Lower leg skin (tissue), 3 donors: ENCODE measurements at regions not wholly inside any gene's neighbourhood (a gene's known extent, or its start where the extent isn't known, plus 50 kb on each side); places are given as distances from the start of the nearest gene placed in this dataset.

ENCODE experiments used
- POLR2A ChIP-seq, 2 donors: fragments of 450-650 bp; IDR thresholded peaks; one replicate each; pipeline ENCODE4 v1.6.1; 2016 to 2017; ENCODE audit warnings: antibody characterized with exemption in 2 of 2, mild to moderate bottlenecking in 1 of 2, moderate library complexity in 1 of 2
- TF ChIP-seq, protein P1 (sequence below), 3 donors: fragments of 450-650 bp; IDR thresholded peaks; one replicate each; pipeline ENCODE4 v1.5.1; 2016; ENCODE audit warnings: antibody characterized with exemption in 3 of 3, mild to moderate bottlenecking in 3 of 3, moderate library complexity in 2 of 3

DNA sequence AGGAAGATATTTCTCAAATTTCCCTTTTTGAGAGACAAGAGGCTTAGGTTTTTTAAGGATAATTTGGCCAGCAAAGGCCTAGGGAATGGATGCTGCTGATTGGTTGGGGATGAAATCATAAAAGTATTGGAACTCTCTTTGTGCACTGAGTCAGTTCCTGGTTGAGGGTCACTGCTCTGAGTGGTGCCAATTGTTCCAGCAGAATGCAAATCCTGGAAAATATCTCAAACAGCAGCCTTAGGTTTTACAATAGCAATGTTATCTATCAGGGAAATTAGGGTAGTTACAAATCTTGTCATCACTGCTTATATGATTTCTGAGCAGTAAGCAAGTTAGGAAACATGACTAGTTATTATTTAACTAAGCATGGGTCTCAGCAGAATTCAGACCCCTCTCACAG, 96.2 kb downstream of the RAD51AP2 start:
- TF ChIP-seq, protein P1, sequence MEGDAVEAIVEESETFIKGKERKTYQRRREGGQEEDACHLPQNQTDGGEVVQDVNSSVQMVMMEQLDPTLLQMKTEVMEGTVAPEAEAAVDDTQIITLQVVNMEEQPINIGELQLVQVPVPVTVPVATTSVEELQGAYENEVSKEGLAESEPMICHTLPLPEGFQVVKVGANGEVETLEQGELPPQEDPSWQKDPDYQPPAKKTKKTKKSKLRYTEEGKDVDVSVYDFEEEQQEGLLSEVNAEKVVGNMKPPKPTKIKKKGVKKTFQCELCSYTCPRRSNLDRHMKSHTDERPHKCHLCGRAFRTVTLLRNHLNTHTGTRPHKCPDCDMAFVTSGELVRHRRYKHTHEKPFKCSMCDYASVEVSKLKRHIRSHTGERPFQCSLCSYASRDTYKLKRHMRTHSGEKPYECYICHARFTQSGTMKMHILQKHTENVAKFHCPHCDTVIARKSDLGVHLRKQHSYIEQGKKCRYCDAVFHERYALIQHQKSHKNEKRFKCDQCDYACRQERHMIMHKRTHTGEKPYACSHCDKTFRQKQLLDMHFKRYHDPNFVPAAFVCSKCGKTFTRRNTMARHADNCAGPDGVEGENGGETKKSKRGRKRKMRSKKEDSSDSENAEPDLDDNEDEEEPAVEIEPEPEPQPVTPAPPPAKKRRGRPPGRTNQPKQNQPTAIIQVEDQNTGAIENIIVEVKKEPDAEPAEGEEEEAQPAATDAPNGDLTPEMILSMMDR (IDR thresholded peaks at IDR 0.05): no peak
- no peak for TF ChIP-seq POLR2A (IDR thresholded peaks at IDR 0.05)
